ENCODE measurements at regions not wholly inside any gene's neighbourhood (a gene's known extent, or its start where the extent isn't known, plus 50 kb on each side); places are given as distances from the start of the nearest gene placed in this dataset.

DNA sequence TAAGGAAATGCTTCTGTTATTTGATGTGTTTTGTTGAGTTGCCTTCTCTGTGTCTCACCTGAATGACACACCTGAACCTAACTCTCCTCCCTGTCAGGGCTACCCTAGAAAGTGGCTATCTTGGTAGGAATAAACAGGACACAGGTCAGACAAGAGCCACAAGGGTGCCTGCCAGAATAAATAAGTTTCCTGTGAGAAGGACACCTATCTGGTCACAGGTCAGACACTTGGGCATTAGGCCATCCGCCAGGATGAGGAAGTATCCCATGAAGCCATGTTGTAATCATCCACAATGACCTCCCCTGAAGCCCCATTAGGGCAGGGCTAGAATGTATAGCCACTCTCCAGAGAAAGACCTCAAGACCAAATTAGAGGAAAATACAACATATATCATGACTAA, 318.8 kb downstream of the ZNF674 start:
- no peak for TF ChIP-seq POLR2A (IDR thresholded peaks at IDR 0.05)
- TF ChIP-seq, protein P1, sequence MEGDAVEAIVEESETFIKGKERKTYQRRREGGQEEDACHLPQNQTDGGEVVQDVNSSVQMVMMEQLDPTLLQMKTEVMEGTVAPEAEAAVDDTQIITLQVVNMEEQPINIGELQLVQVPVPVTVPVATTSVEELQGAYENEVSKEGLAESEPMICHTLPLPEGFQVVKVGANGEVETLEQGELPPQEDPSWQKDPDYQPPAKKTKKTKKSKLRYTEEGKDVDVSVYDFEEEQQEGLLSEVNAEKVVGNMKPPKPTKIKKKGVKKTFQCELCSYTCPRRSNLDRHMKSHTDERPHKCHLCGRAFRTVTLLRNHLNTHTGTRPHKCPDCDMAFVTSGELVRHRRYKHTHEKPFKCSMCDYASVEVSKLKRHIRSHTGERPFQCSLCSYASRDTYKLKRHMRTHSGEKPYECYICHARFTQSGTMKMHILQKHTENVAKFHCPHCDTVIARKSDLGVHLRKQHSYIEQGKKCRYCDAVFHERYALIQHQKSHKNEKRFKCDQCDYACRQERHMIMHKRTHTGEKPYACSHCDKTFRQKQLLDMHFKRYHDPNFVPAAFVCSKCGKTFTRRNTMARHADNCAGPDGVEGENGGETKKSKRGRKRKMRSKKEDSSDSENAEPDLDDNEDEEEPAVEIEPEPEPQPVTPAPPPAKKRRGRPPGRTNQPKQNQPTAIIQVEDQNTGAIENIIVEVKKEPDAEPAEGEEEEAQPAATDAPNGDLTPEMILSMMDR (IDR thresholded peaks at IDR 0.05), result no peak
